Stimulated activated CD8-positive, alpha-beta memory T cell treated with anti-CD3 and anti-CD28 coated beads, Interleukin-7, amount 100 ng/mL, for 48 hours (primary cell): ENCODE measurements at regions not wholly inside any gene's neighbourhood (a gene's known extent, or its start where the extent isn't known, plus 50 kb on each side); places are given as distances from the start of the nearest gene placed in this dataset.

Experiments
- DNase-seq, 2 donors: peaks; one replicate each; pipeline ENCODE4 v3.0.0-alpha.2; 2020; ENCODE audit warnings: low read depth in 1 of 2; ENCODE audit errors: extremely low read depth in 1 of 2

- no peak for DNase-seq
These were observed 629.8 kb downstream of the ETV1 start for GRCh38 chr7:13359656-13360055.

- DNase-seq = no peak
These were observed 602.7 kb downstream of the ETV1 start for GRCh38 chr7:13386741-13387140.

DNA sequence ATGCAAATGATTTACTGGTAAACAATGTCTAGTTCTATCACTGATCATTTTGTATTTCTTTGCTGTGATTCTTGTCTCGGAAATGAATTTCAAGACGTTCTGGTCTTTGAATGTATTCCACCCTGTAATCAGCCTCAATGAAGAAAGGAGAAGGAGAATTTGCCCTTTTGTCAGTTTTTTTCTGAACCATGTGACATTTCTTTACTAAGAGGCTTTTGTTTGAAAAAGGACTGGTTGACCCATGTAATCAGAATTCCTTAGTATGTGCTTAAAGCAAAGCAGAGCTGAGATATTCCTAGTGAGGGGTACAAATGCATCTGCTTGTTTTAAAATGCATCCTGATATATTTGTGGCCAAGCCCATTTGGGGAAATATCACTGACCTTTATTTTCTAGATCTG, 581.6 kb downstream of the ETV1 start:
- DNase-seq = no peak

DNA sequence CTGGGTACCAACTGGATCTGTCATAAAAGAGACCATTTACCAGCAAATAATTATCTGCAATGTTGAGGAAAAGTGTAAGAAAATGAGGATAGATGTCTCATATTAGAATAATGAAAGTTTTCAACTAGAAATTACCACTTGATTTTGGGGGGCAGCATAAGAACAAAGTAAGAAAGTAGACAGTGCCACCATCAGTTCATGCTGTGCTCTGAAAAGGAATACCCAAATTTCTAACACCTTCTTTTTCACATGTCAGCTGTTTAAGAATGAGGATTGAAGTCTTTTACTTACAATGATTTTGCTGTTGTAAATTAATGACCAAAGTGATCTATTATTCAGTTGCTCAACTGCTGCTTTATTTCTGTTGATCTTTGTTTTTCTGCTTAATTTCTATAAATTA, 578.3 kb downstream of the ETV1 start:
- no peak for DNase-seq

DNA sequence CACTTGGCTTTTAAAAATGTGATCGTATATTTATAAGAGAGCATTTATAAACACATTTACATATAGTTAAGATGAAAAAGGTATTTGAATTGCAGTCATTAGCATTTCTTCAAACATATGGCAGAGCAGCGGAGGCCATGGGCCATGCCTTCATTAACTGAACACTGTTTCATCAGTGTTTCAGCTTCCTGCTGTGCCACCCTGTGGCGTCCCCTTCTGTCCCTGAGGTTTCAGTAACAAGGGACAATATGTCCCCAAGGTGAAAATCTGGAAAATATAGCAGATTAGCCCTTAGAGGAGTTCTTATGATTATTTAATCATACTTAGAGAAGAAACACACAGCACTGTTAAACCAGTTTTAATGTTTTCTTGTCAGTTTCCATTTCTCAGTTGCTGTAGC, 577.8 kb downstream of the ETV1 start:
- DNase-seq = no peak

DNA sequence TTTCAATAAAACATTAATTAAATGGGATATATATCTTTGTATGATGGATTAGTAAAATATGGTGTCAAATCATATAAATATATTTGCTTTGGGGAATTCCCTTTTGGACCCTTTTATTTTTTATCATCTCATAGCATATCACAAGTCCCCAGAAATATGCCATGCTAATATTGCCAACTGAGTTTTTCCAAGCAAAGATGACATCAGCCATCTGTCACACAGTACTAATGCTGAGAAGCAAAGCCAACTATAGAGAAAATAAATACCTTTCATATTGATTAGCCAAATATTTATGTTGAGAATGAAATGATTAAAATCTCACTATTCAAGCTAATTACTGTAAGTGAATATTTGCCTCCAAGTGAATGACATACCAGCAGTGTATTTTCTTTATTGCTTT, 575.3 kb downstream of the ETV1 start:
- no peak for DNase-seq

DNA sequence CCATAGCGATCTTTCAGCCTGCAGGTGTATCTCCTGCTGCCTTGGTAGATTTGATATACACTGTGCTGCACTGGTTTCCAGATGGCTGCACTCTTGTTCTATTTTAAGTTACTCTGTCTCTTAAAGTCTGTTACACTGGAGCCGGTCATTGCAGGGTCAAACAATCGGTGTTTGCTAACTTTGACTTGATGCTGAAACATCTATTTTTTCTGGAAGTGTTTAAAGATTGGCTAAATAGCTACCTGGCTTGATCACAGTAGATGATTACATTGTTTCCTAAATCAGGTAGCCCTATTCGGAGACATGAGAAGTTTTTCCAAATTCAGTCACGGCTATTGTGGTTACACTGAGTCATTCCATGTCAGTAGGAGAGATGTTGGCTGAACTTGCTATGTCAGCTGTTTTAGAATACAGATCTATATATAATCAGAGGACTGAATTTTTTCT, 574.8 kb downstream of the ETV1 start:
- DNase-seq = no peak

DNA sequence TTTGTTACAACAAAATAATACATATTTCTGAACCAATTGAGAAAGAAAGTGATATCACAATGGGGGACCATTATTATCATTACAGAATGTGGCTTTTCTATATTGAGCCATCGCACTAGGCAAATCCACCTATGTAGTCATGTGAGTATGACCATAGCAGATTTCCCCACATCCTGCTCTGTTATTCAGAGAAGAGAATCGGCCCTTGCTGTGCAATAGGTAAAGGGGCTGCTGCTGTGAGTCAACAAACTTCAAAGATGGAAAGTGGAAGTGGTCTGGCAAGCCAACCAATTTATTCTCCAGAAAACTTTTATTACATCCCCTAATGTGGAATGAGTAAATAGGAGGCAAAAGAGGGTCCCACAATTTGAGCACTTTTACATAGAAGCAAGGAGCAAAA, 573.4 kb downstream of the ETV1 start:
- DNase-seq = no peak

DNA sequence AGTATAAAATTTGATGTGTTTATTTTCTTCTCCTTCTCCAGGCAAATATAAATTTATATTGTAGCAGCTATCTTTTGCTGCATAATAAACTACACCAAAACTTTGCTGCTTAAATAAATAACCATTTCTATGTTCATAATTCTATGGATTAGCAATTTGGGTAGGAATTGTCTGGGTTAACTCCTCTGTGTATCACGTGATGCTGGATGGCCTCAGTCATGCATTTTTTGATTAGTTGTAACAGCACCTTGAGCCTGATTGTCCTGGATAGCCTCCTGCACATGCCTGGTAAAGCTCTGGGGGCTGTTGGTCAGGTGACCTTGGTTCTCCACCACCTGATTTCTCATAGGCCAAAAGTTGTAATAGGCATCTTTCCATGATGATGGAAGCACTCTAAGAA, 572.9 kb downstream of the ETV1 start:
- DNase-seq = no peak

DNA sequence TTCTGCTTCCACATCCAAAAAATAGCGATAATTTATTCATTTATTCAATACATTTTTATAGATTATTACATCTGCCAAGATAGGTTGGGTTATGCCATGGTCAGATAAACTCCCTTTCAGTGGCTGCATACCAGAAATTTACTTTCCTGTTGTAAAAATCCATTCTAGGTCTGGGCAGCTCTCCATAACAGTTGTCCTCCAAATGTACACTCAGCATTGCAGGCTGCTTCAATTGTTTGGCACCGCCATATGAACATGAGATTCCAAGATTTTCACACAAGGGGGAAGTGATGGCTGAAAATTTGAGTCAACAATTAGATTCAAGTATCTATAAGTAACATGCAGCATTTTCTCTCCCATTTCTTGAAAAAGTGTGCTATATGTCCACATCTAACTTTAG, 568.7 kb downstream of the ETV1 start:
- no peak for DNase-seq

DNA sequence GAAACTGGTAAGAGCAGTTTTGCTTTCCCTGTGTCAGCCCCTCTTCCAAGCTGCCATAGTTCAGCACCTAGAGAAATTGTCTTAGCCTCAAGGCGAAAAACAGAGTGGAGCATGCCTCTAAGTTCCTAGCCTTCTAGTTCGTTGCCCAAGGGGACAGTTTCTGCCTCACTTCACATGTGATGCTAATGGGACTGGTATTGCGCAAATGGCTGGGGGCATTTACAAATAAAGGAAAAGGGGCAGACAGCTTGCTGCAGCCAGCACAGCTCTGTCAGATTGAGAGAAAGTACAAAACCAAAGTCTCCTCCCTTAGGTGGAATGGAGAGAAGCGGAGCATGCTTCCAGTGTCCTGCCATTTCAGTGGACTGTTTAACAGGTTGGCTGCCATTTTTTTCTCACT, 567.7 kb downstream of the ETV1 start:
- no peak for DNase-seq

DNA sequence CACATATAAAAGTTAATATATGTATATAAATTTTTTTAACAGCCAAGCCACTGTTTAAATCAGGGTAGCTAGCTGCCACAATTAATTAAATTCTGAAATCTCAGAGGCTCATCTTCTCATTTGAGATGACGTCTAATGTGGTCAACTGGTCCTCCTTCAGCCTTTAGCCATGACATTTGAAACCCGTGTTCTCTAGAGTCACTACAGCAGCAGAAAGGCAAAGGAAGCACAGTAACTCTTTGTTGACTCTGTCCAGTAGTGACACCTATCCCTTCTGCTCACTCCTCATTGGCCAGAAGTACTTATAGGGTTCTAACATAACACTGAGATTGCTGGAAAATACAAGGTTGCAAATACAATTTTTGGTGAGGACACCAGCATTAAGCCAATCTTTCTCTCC, 555.5 kb downstream of the ETV1 start:
- no peak for DNase-seq

- DNase-seq = no peak
These were observed 547.2 kb downstream of the ETV1 start for GRCh38 chr7:13442226-13442625.

DNA sequence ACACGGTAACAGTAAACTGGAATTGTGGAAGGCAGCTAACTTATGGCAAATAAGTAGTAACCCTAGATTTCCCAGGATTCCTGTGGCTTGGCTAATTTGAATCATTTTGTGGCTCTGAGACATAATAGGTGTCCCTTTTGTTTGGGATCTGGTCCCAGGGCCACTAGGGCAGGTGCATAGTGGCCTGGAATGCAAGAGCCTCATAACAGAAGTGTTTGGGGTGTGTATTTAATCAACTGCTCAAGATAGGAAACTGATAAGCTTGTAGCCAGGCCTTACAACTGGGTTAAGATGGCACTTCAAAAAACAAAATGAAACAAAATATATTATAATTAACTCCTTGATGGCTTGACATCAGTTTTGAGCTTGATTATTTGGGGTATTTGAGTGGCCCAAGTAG, 541.8 kb downstream of the ETV1 start:
- DNase-seq = no peak

DNA sequence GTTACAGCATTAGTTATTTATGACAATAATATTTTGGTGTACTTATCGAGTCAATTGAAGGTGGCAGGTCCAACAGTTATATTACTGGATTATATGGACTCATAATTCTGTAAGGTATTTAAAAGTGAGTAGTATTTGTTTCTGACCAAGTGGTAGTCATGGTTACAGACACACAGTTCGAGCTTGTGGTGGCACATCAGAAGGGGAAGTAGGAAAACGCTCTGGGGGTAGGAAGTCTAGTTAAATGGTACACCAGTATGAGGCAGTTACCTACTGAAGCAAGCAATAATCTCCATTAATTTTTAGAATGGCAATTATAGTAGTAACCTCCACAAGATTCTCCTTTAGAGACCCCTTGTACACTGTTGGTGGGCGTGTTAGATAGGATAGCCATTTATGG, 541.2 kb downstream of the ETV1 start:
- no peak for DNase-seq

GRCh38 chr7:13449460-13449859, 540.0 kb downstream of the ETV1 start:
- no peak for DNase-seq

GRCh38 chr7:13454916-13455592, 534.4 kb downstream of the ETV1 start:
- DNase-seq = no peak

GRCh38 chr7:13457790-13458189, 531.7 kb downstream of the ETV1 start:
- DNase-seq = no peak

DNA sequence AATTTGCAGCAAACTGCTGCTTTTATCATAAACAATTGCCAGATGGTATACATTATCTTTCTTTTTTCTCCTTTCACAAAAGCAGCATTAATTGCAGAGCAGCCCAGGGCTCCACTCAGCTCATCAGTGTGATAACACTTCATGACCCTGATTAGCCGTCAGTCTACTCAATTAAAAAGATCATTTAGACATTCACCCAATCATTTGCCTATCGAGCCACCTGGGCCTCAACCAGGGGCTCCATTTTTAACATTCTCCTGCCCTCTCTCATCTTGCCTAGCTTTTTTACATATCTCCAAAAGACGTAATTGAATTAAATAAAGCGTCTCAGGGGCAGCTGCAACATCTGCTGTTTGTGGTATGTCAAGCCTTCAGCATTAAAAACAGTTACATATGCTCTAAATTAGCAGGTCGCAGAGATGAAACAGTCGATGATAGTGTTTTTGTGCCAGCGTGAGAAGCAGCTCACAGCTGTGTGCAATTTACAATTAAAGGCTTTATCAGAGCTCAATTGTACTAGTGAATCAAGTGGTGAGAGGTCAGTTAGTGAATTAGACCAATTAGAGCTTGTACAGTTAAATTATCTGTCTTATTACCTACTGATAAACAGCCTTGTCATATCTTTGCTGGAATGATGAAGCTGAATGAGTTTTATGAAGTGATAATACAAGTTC, 522.5 kb downstream of the ETV1 start:
- DNase-seq = no peak

DNA sequence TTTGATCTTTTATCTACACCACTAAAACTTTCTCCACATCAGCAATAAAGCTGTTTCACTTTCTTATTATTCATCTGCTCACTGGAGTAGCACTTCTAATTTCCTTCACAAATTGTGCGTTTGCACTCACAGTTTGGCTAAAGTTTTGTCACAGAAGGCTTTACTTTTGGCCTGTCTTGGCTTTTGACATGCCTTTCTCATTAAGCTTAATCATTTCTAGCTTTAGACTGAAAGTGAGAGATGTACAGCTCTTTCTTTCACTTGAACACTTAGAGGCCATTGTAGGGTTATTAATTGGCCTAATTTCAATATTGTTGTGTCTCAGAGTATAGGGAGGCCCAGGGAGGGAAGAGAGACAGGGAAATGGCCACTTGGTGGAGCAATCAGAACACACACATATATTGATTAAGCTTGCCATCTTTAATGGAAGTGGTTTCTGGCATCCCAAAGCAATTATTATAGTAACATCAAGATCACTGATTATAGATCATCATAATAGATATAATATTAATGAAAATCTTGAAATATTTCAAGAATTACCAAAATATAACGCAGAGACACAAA, 512.5 kb downstream of the ETV1 start:
- no peak for DNase-seq

- no peak for DNase-seq
These were observed 500.1 kb downstream of the ETV1 start for GRCh38 chr7:13489386-13489785.

DNA sequence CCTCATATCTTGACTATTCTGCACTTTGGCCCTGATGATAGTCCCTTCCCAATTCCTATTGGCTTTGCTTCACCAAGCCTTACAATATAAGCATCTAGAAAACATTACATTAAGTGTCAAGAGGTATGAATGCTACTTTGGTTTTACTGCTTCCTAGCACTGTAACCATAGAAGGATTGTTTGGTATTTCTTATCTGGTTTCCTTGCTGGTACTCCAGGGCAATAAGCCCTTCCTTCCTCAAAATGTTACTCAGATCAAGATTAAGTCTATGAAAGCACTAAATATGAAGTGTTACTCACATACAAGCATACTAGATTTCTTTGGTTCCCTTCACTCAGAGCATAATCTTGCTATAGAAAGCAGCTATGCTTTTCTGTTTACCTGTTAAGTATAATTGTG, 492.5 kb downstream of the ETV1 start:
- no peak for DNase-seq

DNA sequence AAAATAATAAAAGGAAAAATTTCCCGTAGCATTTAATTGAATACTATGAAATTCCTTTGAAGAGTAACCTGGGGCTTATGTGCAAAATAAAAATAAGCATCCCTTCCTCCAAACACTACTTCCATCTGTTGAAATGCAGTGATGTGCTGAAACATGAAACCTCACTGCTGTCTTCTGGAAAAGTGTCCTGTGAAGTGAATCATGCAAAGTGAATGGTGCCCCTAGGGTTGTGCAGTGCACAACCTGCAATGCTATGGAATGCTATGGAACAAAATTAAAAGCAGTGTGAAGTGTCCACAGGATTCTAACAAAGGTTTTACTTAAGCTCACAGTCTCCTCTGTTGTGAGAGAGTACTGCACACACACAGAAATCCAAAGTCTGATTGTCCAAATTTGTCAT, 480.9 kb downstream of the ETV1 start:
- DNase-seq = no peak
